ENCODE measurements at regions not wholly inside any gene's neighbourhood (a gene's known extent, or its start where the extent isn't known, plus 50 kb on each side); places are given as distances from the start of the nearest gene placed in this dataset.
"Not testable (repeated sequence)": the region's sequence is repeated elsewhere in the genome, so short reads cannot be mapped to it uniquely, and the experiment has no call there.

- no peak for FAIRE-seq
These were observed 380.8 kb downstream of the KCNRG start for GRCh38 chr13:50396001-50396400.

GRCh38 chr13:50396618-50397017 is 381.4 kb downstream of the KCNRG start:
- not testable (repeated sequence) for FAIRE-seq

- no peak for FAIRE-seq
These were observed 384.9 kb downstream of the KCNRG start for GRCh38 chr13:50400035-50400726.

GRCh38 chr13:50401049-50401505 is 385.8 kb downstream of the KCNRG start:
- peak; percentile 47 for FAIRE-seq

- no peak for FAIRE-seq
These were observed 386.6 kb downstream of the KCNRG start for GRCh38 chr13:50401721-50402465.

GRCh38 chr13:50403311-50403710 is 388.1 kb downstream of the KCNRG start:
- no peak for FAIRE-seq

GRCh38 chr13:50404116-50404515 is 388.9 kb downstream of the KCNRG start:
- no peak for FAIRE-seq

GRCh38 chr13:50404769-50405168 is 389.5 kb downstream of the KCNRG start:
- FAIRE-seq = no peak

GRCh38 chr13:50406831-50407230 is 391.6 kb downstream of the KCNRG start:
- no peak for FAIRE-seq

- FAIRE-seq = no peak
These were observed 392.8 kb downstream of the KCNRG start for GRCh38 chr13:50408068-50408467.

- no peak for FAIRE-seq
These were observed 394.0 kb downstream of the KCNRG start for GRCh38 chr13:50409220-50409619.

GRCh38 chr13:50410921-50411746 is 395.9 kb downstream of the KCNRG start:
- no peak for FAIRE-seq

GRCh38 chr13:50412046-50412617 is 396.9 kb downstream of the KCNRG start:
- FAIRE-seq = no peak

- no peak for FAIRE-seq
These were observed 399.4 kb downstream of the KCNRG start for GRCh38 chr13:50414640-50415039.

GRCh38 chr13:50415428-50415827 is 400.2 kb downstream of the KCNRG start:
- FAIRE-seq = no peak

GRCh38 chr13:50417597-50417996 is 402.4 kb downstream of the KCNRG start:
- FAIRE-seq = no peak

- FAIRE-seq = no peak
These were observed 404.2 kb downstream of the KCNRG start for GRCh38 chr13:50419331-50419865.

GRCh38 chr13:50419896-50420295 is 404.7 kb downstream of the KCNRG start:
- FAIRE-seq = no peak

GRCh38 chr13:50420718-50421472 is 405.7 kb downstream of the KCNRG start:
- no peak for FAIRE-seq

GRCh38 chr13:50421473-50422130 is 406.4 kb downstream of the KCNRG start:
- FAIRE-seq = no peak
